ENCODE measurements at regions not wholly inside any gene's neighbourhood (a gene's known extent, or its start where the extent isn't known, plus 50 kb on each side); places are given as distances from the start of the nearest gene placed in this dataset.

DNA sequence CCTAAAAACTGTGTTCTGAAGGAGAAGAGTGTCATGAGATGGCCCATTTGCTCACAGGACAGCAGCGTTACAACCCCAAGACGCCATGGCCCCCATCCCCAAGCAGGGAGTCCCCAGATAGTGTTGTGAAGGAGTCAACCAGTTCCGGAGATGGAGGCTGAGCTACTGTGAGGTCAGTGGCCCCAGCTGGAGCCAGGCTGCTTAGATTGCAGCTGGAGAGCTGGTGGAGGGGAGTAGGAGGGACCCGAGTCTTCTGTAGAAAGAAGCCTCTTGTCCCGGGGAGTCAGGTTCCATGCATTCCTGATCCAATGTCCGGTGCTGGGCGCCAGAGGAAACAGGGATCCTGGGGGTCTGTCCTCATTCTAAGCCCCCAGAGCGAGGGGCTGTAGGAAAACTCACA, 93.5 kb upstream of the SIM2 start:
- TF ChIP-seq CTCF (IDR thresholded peaks at IDR 0.05; ENCODE audit: insufficient read depth, low read length, poor library complexity, severe bottlenecking) (no peak), EZH2phosphoT487 (conservative IDR thresholded peaks at IDR 0.05; ENCODE audit: low read length) (no peak)
